CD14-positive monocyte (primary cell): ENCODE measurements at regions not wholly inside any gene's neighbourhood (a gene's known extent, or its start where the extent isn't known, plus 50 kb on each side); places are given as distances from the start of the nearest gene placed in this dataset.

Experiments used
- DNase-seq, 3 donors: peaks; one replicate each; pipeline ENCODE4 v3.0.0-alpha.2; 2011 to 2022
- H2AFZ ChIP-seq: 2 replicates; pipeline ENCODE4 v1.6.0; 2012; ENCODE audit warnings: mild to moderate bottlenecking, low read depth, low read length, inconsistent platforms; ENCODE audit not compliant: insufficient read depth, poor library complexity, severe bottlenecking
- H3K27ac ChIP-seq, 2 donors: 1 replicate in 1 of 2; 2 replicates in 1 of 2; pipeline ENCODE4 v1.5.1; 2012 to 2013; ENCODE audit warnings: low read length in 2 of 2, control low read depth in 1 of 2, inconsistent platforms in 1 of 2, low read depth in 1 of 2, mild to moderate bottlenecking in 1 of 2
- H3K27me3 ChIP-seq, 2 donors: one replicate each; pipeline versions ENCODE4 v1.6.0 to v1.6.1; 2011 to 2013; ENCODE audit warnings: low read length in 2 of 2; ENCODE audit not compliant: control insufficient read depth in 2 of 2, insufficient read depth in 2 of 2
- H3K36me3 ChIP-seq, 2 donors: replicated peaks in 1 of 2; 1 replicate in 1 of 2; 2 replicates in 1 of 2; pipeline versions ENCODE4 v1.5.1 to v1.6.1; 2012 to 2013; ENCODE audit warnings: low read length in 2 of 2, control low read depth in 1 of 2, inconsistent platforms in 1 of 2, mild to moderate bottlenecking in 1 of 2; ENCODE audit not compliant: insufficient read depth in 2 of 2, control insufficient read depth in 1 of 2
- H3K4me1 ChIP-seq, 2 donors: 1 replicate in 1 of 2; 2 replicates in 1 of 2; pipeline versions ENCODE4 v1.5.1 to v1.6.1; 2012 to 2013; ENCODE audit warnings: low read length in 2 of 2, control low read depth in 1 of 2, inconsistent platforms in 1 of 2, mild to moderate bottlenecking in 1 of 2, moderate library complexity in 1 of 2; ENCODE audit not compliant: insufficient read depth in 2 of 2, control insufficient read depth in 1 of 2
- H3K4me2 ChIP-seq: replicated peaks from 2 replicates; pipeline ENCODE3; 2012; ENCODE audit warnings: low read length, moderate library complexity, mild to moderate bottlenecking; ENCODE audit not compliant: poor library complexity, severe bottlenecking; ENCODE audit errors: extremely low read depth
- H3K4me3 ChIP-seq, 3 experiments: fragments of 200-600 bp in 1 of 3; sonication (generic) in 1 of 3; replicated peaks in 1 of 3; 1 replicate in 2 of 3; 2 replicates in 1 of 3; pipeline ENCODE4 v1.5.1; 2011 to 2013; ENCODE audit warnings: low read length in 3 of 3, mild to moderate bottlenecking in 3 of 3, control low read depth in 2 of 3, low read depth in 2 of 3, inconsistent platforms in 1 of 3, moderate library complexity in 1 of 3
- H3K79me2 ChIP-seq: 2 replicates; pipeline ENCODE4 v1.6.0; 2012; ENCODE audit warnings: mild to moderate bottlenecking, control low read depth, inconsistent platforms, low read length, moderate library complexity; ENCODE audit not compliant: insufficient read depth
- H3K9ac ChIP-seq: 2 replicates; pipeline ENCODE4 v1.6.0; 2017; ENCODE audit warnings: low read length, mild to moderate bottlenecking; ENCODE audit not compliant: insufficient read depth, poor library complexity, severe bottlenecking
- H3K9me3 ChIP-seq, 2 donors: replicated peaks in 1 of 2; 1 replicate in 1 of 2; 2 replicates in 1 of 2; pipeline versions ENCODE4 v1.5.1 to v1.6.1; 2012 to 2013; ENCODE audit warnings: low read length in 2 of 2, control low read depth in 1 of 2; ENCODE audit not compliant: control insufficient read depth in 1 of 2, insufficient read depth in 1 of 2
- H4K20me1 ChIP-seq: 2 replicates; pipeline ENCODE4 v1.6.0; 2012; ENCODE audit warnings: mild to moderate bottlenecking, low read length, control low read depth, moderate library complexity; ENCODE audit not compliant: insufficient read depth
- H3K27ac Mint-ChIP-seq, 7 donors: one replicate each; pipeline ENCODE4 v1.8.0; 2020; ENCODE audit warnings: mild to moderate bottlenecking in 7 of 7, mixed read lengths in 7 of 7, moderate library complexity in 6 of 7, inconsistent platforms in 2 of 7
- H3K27me3 Mint-ChIP-seq, 3 donors: one replicate each; pipeline ENCODE4 v1.8.0; 2021 to 2022; ENCODE audit warnings: low read depth in 3 of 3, mild to moderate bottlenecking in 3 of 3, mixed read lengths in 3 of 3, moderate library complexity in 3 of 3, inconsistent platforms in 1 of 3
- H3K36me3 Mint-ChIP-seq, 2 donors: one replicate each; pipeline ENCODE4 v1.8.0; 2020; ENCODE audit warnings: mixed read lengths in 2 of 2, inconsistent platforms in 1 of 2, mild to moderate bottlenecking in 1 of 2
- H3K4me1 Mint-ChIP-seq: one replicate; pipeline ENCODE4 v1.8.0; 2020; ENCODE audit warnings: mild to moderate bottlenecking, mixed read lengths
- H3K4me3 Mint-ChIP-seq, 2 donors: one replicate each; pipeline ENCODE4 v1.8.0; 2020; ENCODE audit warnings: mild to moderate bottlenecking in 2 of 2, mixed read lengths in 2 of 2, moderate library complexity in 1 of 2
- H3K9me3 Mint-ChIP-seq, 7 donors: one replicate each; pipeline ENCODE4 v1.8.0; 2020 to 2022; ENCODE audit warnings: mixed read lengths in 7 of 7, mild to moderate bottlenecking in 6 of 7, moderate library complexity in 6 of 7, inconsistent platforms in 2 of 7
- CTCF ChIP-seq: fragments of 200-600 bp; IDR thresholded peaks from one replicate; pipeline ENCODE4 v1.8.0; 2022; ENCODE audit warnings: antibody characterized with exemption, mild to moderate bottlenecking
- WGBS: methylation state at CpG from one replicate; pipeline ENCODE4 v1.1.5; 2013; ENCODE audit warnings: missing lambda C conversion rate; ENCODE audit not compliant: insufficient coverage; 5-methylcytosine and 5-hydroxymethylcytosine counted together
- intact Hi-C, 2 donors: fragments of 100-400 bp; cut with micrococcal nuclease; formaldehyde crosslinking; loops; one replicate each; pipeline versions ENCODE4 v1.15.0 to v1.15.1; 2023

- intact Hi-C loops, result no loop called here
- no peaks in the 10 kb centered on the region for H4K20me1 ChIP-seq
- Mint-ChIP-seq H3K27me3 (peaks cover 0 to 4% (median 0%) of the 10 kb centered on the region in 3 donors), H3K9me3 (peaks cover 2 to 22% (median 16%) of the 10 kb centered on the region in 7 donors), H3K4me3 (no peak overlapping the region), H3K4me1 (no peaks in the 10 kb centered on the region), H3K36me3 (no peaks in the 10 kb centered on the region), H3K27ac (no peak overlapping the region)
- no peak overlapping the region for H3K4me3 ChIP-seq
- H2AFZ ChIP-seq, result no peak overlapping the region
- no peaks in the 10 kb centered on the region for H3K36me3 ChIP-seq
- H3K4me2 ChIP-seq, result no peak overlapping the region
- no peaks in the 10 kb centered on the region for H3K4me1 ChIP-seq
- no peak overlapping the region for H3K27ac ChIP-seq
- TF ChIP-seq CTCF, result no peak
- H3K9me3 ChIP-seq, result peaks cover 0 to 20% of the 10 kb centered on the region in 2 donors
- DNase-seq, result no peak
- no peaks in the 10 kb centered on the region for H3K27me3 ChIP-seq
- no peak overlapping the region for H3K9ac ChIP-seq
- WGBS, result 97% methylated on average over 13 of the region's 29 CpGs
- H3K79me2 ChIP-seq, result no peaks in the 10 kb centered on the region
Measured at GRCh38 chr6:121686611-121687023, 251.2 kb downstream of the GJA1 start.

GRCh38 chr6:121688974-121689373, 253.5 kb downstream of the GJA1 start:
- Histone ChIP-seq H3K4me3 (no peak overlapping the region), H3K36me3 (no peaks in the 10 kb centered on the region), H4K20me1 (no peaks in the 10 kb centered on the region), H2AFZ (no peak overlapping the region), H3K27ac (no peak overlapping the region), H3K27me3 (no peaks in the 10 kb centered on the region), H3K9ac (no peak overlapping the region), H3K4me1 (no peaks in the 10 kb centered on the region), H3K4me2 (no peak overlapping the region), H3K9me3 (peaks cover 0 to 13% of the 10 kb centered on the region in 2 donors), H3K79me2 (no peaks in the 10 kb centered on the region)
- no peak for TF ChIP-seq CTCF
- Mint-ChIP-seq H3K9me3 (peaks cover 0 to 15% (median 8%) of the 10 kb centered on the region in 7 donors), H3K4me3 (no peak overlapping the region), H3K4me1 (no peaks in the 10 kb centered on the region), H3K27ac (no peak overlapping the region), H3K36me3 (no peaks in the 10 kb centered on the region), H3K27me3 (peaks cover 0 to 4% (median 0%) of the 10 kb centered on the region in 3 donors)
- DNase-seq, result no peak
- no CpG with 5 or more reads among the region's 2 CpGs for WGBS
- intact Hi-C loops, result no loop called here
